SK-N-MC (cell line): ENCODE measurements at regions not wholly inside any gene's neighbourhood (a gene's known extent, or its start where the extent isn't known, plus 50 kb on each side); places are given as distances from the start of the nearest gene placed in this dataset.

Experiments used
- EZH2 ChIP-seq: fragments of 200-600 bp; sonication (generic); IDR thresholded peaks from one replicate; pipeline ENCODE4 v1.6.1; 2017; ENCODE audit warnings: antibody characterized with exemption
- FOXP2 ChIP-seq: optimal IDR thresholded peaks from 2 replicates; pipeline ENCODE3; 2011; ENCODE audit warnings: mild to moderate bottlenecking, moderate library complexity; ENCODE audit not compliant: insufficient read depth; ENCODE audit errors: extremely low read length, control extremely low read depth
- POLR2AphosphoS5 ChIP-seq: IDR thresholded peaks from 2 replicates; pipeline ENCODE4 v1.6.1; 2012; ENCODE audit warnings: mild to moderate bottlenecking, low read depth, low read length, borderline replicate concordance

GRCh38 chr2:8581601-8582041, 100.2 kb upstream of the ID2 start:
- TF ChIP-seq POLR2AphosphoS5 (no peak), EZH2 (no peak), FOXP2 (no peak)
